GM12891 (cell line): ENCODE measurements at regions not wholly inside any gene's neighbourhood (a gene's known extent, or its start where the extent isn't known, plus 50 kb on each side); places are given as distances from the start of the nearest gene placed in this dataset.

Source experiments
- DNase-seq: peaks from one replicate; pipeline ENCODE4 v3.0.0; 2011; ENCODE audit warnings: low spot score; ENCODE audit not compliant: insufficient read length
- FAIRE-seq: peaks from 2 replicates; lab custom pipeline; 2011; peaks lifted over from hg19 to GRCh38; lab: Jason Lieb, UNC
- PAX5 ChIP-seq: IDR thresholded peaks from 2 replicates; pipeline ENCODE4 v1.6.1; 2011; ENCODE audit warnings: low read length, moderate library complexity, mild to moderate bottlenecking; ENCODE audit not compliant: insufficient read depth, severe bottlenecking
- POLR2A ChIP-seq: IDR thresholded peaks from 2 replicates; pipeline ENCODE4 v1.6.1; 2011; ENCODE audit warnings: low read depth, low read length, control low read depth
- POLR2AphosphoS5 ChIP-seq: IDR thresholded peaks from 2 replicates; pipeline ENCODE4 v1.6.1; 2011; ENCODE audit warnings: low read depth, low read length, control low read depth
- POU2F2 ChIP-seq: IDR thresholded peaks from 2 replicates; pipeline ENCODE4 v1.6.1; 2011; ENCODE audit warnings: low read depth, mild to moderate bottlenecking, control low read depth, low read length, moderate library complexity
- SPI1 ChIP-seq: IDR thresholded peaks from 2 replicates; pipeline ENCODE4 v1.6.1; 2011; ENCODE audit warnings: low read depth, low read length, control low read depth
- TAF1 ChIP-seq: IDR thresholded peaks from 2 replicates; pipeline ENCODE4 v1.6.1; 2011; ENCODE audit warnings: low read depth, low read length, control low read depth

GRCh38 chr9:109953813-109954497 lies 174.0 kb downstream of the PALM2AKAP2 start:
- no peak for TF ChIP-seq POLR2A
- peak; percentile 68; the same call in 1 of the 2 replicates for TF ChIP-seq POU2F2
- peak; percentile 52 for TF ChIP-seq SPI1
- DNase-seq (no peak), FAIRE-seq (peak; percentile 13)

DNA sequence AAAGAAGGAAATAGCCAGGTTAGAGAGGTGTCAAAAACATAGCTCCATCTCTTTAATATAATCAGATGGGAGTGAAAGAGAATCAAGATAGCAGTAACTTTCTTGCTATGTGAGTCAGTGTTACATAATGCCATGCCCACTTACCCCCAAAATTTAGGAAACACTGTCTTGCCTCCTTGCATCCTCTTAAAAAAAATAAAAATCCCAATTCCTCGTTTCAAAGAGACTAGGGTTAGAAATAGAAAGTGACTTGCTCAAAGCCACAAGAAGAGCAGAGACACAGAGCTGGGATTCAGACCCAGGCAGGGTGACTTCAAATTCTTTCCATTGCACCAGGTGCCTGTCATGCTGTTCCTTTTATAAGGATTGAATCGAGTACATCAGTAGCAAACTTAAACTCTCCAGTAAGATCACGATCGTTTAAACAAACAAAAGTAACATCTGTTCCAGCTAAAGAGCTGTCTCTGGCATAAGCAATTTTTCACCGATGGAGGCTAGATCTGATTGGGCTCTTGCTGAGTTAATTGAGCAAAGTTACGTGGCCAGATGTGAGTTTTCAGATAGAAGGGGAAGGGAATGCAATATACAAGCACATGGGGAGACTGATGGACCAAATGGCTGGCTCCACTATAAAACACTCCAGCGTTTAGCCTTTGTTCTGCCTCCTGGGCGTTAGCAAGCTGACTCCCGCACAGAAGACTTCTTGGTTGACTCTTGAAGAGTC lies 176.9 kb downstream of the PALM2AKAP2 start:
- peak; percentile 57 for FAIRE-seq
- DNase-seq, result no peak
- TF ChIP-seq TAF1 (no peak), POLR2A (no peak), POLR2AphosphoS5 (no peak), SPI1 (no peak), PAX5 (no peak), POU2F2 (no peak)

GRCh38 chr9:109959679-109960078 lies 179.7 kb downstream of the PALM2AKAP2 start:
- FAIRE-seq (no peak), DNase-seq (no peak)
- no peak for TF ChIP-seq POLR2A

DNA sequence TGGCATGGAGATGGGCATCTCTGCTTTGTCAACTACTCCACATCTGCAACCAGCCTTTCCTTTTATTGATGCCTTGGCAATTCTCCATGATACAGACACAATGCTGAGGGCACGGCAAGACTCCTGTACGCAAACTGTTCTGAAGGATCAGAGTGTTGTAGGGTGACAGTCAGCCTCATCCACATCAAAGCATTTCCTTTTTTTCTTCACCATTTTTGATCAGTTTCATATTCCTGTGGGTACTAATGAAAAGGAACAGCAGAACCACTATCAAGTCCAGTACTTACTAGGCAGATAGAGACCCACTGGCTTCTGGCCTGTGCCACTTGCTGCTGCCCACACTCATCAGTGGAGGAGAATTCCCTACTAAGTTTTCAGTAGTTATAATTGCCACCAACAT lies 181.6 kb downstream of the PALM2AKAP2 start:
- TF ChIP-seq POU2F2, result no peak
- DNase-seq, result no peak
- peak; percentile 5 for FAIRE-seq

- FAIRE-seq (no peak), DNase-seq (no peak)
- TF ChIP-seq POU2F2 (no peak), POLR2AphosphoS5 (no peak), SPI1 (no peak), POLR2A (no peak), TAF1 (no peak), PAX5 (no peak)
Observed at GRCh38 chr9:109962215-109962614, 182.2 kb downstream of the PALM2AKAP2 start.

- TF ChIP-seq TAF1, result no peak
- no peak for TF ChIP-seq POLR2AphosphoS5
- no peak for TF ChIP-seq POLR2A
- TF ChIP-seq POU2F2, result no peak
- DNase-seq (no peak), FAIRE-seq (no peak)
Observed at GRCh38 chr9:109963079-109963478, 183.1 kb downstream of the PALM2AKAP2 start.

DNA sequence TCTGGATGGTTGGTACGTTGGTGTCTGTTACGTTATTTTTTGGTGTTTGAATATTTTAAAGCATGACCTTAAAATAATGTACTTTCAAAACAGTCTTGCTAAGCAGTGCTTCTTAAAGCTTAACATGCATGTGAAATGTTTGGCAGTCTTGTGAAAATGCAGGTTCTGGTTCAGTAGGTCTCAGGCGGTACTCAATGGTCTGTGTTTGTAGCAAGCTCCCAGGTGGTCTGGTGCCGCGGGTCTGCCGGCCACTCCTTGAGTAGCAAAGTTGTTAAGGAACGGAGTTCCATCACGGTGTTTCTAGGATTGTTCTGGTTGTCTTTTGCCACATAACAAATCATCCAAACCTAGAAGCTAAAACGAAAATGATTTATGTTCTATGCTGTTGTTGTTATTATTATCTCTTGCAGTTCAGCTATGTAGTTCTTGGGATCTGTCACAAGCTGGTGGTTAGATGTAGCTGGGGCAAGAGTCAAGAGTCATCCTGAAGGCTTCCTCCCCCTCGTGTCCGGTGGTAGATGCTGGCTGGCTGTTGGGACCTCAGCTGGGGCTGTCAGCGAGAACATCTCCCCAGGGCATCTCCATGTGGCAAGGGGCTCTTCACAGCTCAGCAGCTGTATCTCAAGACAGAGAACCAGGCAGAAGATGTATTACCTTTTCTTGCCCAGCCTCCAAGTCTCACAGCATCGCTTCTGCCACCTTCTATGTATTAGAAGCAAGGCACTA lies 186.8 kb downstream of the PALM2AKAP2 start:
- TF ChIP-seq POU2F2, result no peak
- TF ChIP-seq TAF1, result no peak
- peak; percentile 71 for TF ChIP-seq PAX5
- TF ChIP-seq POLR2AphosphoS5, result peak; percentile 48
- TF ChIP-seq SPI1, result no peak
- no peak for TF ChIP-seq POLR2A
- DNase-seq (no peak), FAIRE-seq (no peak)

- TF ChIP-seq POLR2AphosphoS5 (0 out of 2 replicates have a peak, but pooled peaks have one; percentile 30), POU2F2 (peak; percentile 79), SPI1 (peak; percentile 99), PAX5 (no peak), POLR2A (peak; percentile 49), TAF1 (0 out of 2 replicates have a peak, but pooled peaks have one; percentile 42)
- FAIRE-seq (peak; percentile 97), DNase-seq (no peak)
Observed at GRCh38 chr9:109967651-109968642, 187.9 kb downstream of the PALM2AKAP2 start.

- DNase-seq, result no peak
- TF ChIP-seq TAF1 (no peak), POU2F2 (no peak), POLR2AphosphoS5 (no peak), SPI1 (no peak), PAX5 (no peak), POLR2A (no peak)
- FAIRE-seq, result peak; percentile 93
Observed at GRCh38 chr9:109969011-109969410, 189.0 kb downstream of the PALM2AKAP2 start.
